ENCODE measurements at regions not wholly inside any gene's neighbourhood (a gene's known extent, or its start where the extent isn't known, plus 50 kb on each side); places are given as distances from the start of the nearest gene placed in this dataset.

GRCh38 chr7:13551503-13551902 is 438.0 kb downstream of the ETV1 start:
- TF ChIP-seq CTCF (conservative IDR thresholded peaks at IDR 0.05; ENCODE audit: low read depth in 2 of 2) (no peak), REST (IDR thresholded peaks at IDR 0.05; ENCODE audit: unreplicated experiment) (no peak), EZH2phosphoT487 (IDR thresholded peaks at IDR 0.05; ENCODE audit: unreplicated experiment) (no peak), CREB1 (CRISPR knock-in tag; IDR thresholded peaks at IDR 0.05; ENCODE audit: low read depth) (no peak), POLR2AphosphoS5 (IDR thresholded peaks at IDR 0.05; ENCODE audit: low read depth) (no peak), ETS1 (IDR thresholded peaks at IDR 0.05) (no peak), EZH2 (IDR thresholded peaks at IDR 0.05; ENCODE audit: low read depth, unreplicated experiment) (no peak), ZNF114 (CRISPR knock-in tag; IDR thresholded peaks at IDR 0.05) (no peak), ZNF331 (CRISPR knock-in tag; IDR thresholded peaks at IDR 0.05; ENCODE audit: low read depth) (no peak), STAT1 (IDR thresholded peaks at IDR 0.05; ENCODE audit: unreplicated experiment) (no peak), JUNB (IDR thresholded peaks at IDR 0.05; ENCODE audit: unreplicated experiment) (no peak)

Data from GM23338 (cell line).